Gastroesophageal sphincter (tissue), 3 donors: ENCODE measurements at regions not wholly inside any gene's neighbourhood (a gene's known extent, or its start where the extent isn't known, plus 50 kb on each side); places are given as distances from the start of the nearest gene placed in this dataset.

ENCODE experiments used
- EP300 ChIP-seq: sonication (generic); formaldehyde crosslinking; IDR thresholded peaks from one replicate; pipeline ENCODE4 v1.6.1; 2017; ENCODE audit warnings: antibody characterized with exemption, mild to moderate bottlenecking
- POLR2A ChIP-seq, 2 donors: fragments of 450-650 bp; IDR thresholded peaks; one replicate each; pipeline ENCODE4 v1.6.1; 2017; ENCODE audit warnings: antibody characterized with exemption in 2 of 2, mild to moderate bottlenecking in 2 of 2, moderate library complexity in 1 of 2
- POLR2AphosphoS5 ChIP-seq: sonication (generic); formaldehyde crosslinking; IDR thresholded peaks from one replicate; pipeline ENCODE4 v1.6.1; 2017; ENCODE audit warnings: antibody characterized with exemption
- TF ChIP-seq, protein P1 (sequence below), 4 experiments: fragments of 200-600 bp in 2 of 4; fragments of 450-650 bp in 2 of 4; sonication (generic) in 1 of 4; IDR thresholded peaks; one replicate each; pipeline ENCODE4 v1.5.1; 2017 to 2019; ENCODE audit warnings: antibody characterized with exemption in 4 of 4, mild to moderate bottlenecking in 2 of 4, moderate library complexity in 2 of 4

DNA sequence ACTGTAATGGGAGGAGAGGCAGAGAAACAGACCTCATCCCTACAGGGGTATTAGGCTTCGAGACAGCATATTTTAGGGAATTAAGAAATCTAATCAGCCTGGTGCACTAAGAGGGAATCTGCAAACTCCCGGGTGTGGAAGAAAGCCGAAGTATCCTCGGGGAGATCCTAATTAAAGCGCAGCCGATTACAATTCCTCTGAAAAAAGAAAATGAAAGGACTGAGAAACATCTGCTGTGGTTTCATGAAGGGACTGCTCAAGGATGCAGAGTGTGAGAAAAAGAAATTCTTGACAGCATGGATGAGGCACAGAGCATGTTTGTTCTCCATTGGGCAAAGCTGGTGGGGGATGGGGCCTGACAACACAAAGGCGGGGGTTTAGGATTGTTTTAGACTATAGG, 290.0 kb upstream of the LARGE1 start:
- TF ChIP-seq, protein P1, sequence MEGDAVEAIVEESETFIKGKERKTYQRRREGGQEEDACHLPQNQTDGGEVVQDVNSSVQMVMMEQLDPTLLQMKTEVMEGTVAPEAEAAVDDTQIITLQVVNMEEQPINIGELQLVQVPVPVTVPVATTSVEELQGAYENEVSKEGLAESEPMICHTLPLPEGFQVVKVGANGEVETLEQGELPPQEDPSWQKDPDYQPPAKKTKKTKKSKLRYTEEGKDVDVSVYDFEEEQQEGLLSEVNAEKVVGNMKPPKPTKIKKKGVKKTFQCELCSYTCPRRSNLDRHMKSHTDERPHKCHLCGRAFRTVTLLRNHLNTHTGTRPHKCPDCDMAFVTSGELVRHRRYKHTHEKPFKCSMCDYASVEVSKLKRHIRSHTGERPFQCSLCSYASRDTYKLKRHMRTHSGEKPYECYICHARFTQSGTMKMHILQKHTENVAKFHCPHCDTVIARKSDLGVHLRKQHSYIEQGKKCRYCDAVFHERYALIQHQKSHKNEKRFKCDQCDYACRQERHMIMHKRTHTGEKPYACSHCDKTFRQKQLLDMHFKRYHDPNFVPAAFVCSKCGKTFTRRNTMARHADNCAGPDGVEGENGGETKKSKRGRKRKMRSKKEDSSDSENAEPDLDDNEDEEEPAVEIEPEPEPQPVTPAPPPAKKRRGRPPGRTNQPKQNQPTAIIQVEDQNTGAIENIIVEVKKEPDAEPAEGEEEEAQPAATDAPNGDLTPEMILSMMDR (IDR thresholded peaks at IDR 0.05), result no peak
- TF ChIP-seq POLR2AphosphoS5 (no peak), POLR2A (IDR thresholded peaks at IDR 0.05) (no peak), EP300 (no peak)
